NCI-H2196 treated with DMSO at 0.1 percent for 48 hours (cell line): ENCODE measurements at regions not wholly inside any gene's neighbourhood (a gene's known extent, or its start where the extent isn't known, plus 50 kb on each side); places are given as distances from the start of the nearest gene placed in this dataset.

Source experiments
- DNase-seq: peaks from one replicate; lab custom pipeline; 2025; ENCODE audit not compliant: unreplicated experiment; lab: John Stamatoyannopoulos, UW

DNA sequence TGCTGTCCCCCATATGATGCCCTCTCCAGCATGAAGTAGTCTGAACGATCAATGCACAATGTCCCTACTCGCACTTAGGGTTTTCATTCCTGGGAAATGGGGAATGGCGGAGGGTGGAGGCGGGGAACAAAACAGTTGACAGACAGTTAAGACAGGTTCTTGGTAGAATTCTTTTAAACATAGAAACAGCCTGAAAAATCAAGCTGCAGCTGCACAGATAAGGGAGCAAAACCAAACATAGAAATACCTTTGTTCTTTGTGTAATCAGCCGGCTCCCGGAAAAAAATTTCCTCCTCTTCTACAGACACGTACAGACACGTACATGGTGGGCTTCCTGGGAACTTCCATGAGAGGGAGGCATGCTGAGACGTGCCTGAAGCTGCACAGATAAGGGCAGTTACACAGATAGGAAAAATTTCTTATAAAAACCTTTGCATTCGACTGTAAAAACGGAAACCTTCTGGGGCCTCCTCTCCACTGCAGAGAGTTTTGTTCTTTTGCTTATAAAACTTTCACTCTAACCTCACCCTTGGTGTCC, 662.4 kb upstream of the PTPRD start:
- DNase-seq: no peak

DNA sequence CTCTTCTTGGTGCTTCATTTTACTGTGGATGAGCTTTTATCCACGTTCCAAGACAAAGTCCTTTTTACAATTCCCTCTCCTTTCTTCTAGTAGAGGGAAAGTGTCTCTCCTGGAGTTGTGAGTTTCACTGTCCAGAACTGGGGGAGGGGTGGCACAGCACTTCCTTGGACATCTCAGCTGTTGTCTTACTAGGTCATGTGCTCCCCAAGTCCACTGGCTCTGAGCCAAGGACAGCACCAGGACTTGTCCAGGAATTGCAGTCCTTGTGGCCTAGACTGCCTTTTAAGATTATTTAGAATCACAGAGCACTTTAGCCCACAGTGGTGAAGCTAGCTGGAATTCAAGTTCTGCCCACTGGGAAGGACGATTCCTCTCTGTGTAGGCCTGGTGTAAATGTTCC, 700.2 kb upstream of the PTPRD start:
- DNase-seq: no peak

DNA sequence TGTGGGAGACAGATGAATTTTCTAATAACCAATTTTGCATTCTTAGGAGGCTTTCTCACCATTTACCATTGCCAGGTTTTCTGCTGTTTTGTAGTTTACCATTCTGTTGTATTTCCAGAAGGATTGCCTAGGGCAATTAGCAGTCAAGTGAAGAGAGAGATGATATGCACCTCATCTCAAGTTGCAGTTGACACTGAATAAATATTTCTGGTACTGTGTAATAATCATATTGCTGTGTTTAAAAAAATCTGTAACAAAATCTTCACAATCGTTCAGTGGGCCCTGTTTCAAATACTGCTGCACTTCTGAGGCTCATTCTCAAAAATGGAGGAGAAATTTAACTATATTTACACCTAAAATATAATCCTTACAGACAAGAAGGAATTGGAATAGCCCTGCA, 706.1 kb upstream of the PTPRD start:
- peak; percentile 30 for DNase-seq

DNA sequence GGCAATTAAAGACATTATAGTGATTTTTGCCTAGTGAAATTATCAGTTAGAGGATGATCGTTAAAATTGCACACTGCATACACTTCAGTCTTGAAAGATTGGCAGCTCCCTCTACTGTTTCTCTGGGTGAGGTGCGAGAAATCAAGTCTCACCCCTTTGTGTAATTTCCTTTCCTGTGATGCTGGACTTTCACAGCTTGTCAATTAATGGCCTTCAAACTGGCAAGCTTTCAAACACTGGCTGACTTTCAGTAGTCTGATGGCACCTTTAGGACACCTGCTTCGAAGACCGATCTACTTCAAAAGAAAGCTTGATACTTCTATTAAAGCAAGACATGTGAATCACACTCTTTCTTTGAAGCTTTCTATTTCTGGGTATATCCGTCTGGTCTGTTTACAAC, 706.7 kb upstream of the PTPRD start:
- DNase-seq: peak; percentile 74

DNA sequence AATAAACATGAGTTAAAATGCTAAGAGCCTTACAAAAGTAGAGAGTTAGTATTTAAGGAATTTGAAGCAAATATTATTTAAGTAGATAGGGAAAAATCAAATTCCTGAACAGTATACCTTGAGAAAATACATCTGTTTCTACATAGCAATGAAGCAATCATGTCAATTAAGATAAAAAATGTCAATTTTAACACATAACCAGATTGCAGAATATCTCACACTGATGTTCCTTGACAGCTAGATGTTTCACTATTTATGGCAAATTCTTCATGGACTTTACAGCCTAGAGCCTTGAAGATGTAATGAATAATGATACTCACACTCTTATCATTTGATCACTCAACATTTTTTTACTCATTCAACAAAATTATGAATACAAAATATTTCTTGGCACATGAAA, 708.2 kb upstream of the PTPRD start:
- DNase-seq: no peak

DNA sequence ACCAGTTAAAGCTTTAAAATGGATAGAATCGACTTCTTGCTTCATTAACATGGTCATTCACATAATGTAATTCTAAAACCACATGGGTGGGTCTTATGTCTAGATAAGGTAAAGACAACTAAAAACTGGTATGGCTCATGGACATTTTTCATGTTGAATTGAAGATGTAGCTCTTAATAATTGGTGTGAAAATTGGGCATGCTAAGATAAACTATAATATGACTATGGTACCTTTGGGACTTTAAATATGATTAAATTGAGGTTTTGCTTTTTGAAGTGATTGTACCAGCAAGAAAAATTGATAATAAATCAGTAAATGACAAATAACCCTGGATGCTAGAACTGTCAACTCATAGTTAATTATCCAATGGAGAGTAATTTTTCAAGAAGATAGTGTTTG, 710.7 kb upstream of the PTPRD start:
- no peak for DNase-seq

DNA sequence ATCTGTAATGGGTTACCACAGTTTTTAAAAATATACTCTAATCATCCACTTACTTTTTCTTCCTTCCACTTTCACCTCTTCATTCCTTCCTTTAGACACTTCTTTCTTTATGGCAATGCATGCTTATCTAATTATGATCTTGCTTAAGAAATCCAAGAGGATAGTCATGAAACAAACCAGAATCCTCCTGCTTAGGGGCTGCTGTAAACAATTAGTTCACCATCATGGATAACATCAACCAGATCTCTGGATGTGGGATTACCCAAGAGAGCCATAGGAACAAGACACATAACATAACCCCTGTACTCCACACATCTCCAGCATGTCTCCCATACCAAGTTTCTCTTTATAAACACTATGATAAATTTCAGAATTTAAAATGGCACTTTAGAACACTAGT, 713.4 kb upstream of the PTPRD start:
- DNase-seq: no peak

DNA sequence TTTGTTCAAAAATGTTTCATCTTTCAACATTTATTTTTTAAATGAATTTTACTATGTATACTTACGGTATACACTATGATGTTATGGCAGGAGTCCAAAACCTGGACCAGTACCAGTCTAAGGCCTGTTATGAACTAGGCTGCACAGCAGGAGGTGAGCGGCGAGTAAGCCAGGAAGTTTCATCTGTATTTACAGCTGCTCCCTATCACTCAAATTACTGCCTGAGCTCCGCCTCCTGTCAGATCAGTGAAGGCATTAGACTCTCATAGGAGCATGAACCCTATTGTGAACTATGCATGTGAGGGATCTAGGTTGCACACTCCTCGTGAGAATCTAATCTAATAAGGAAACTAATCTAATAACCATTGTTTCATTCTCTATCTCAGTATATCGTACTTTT, 715.5 kb upstream of the PTPRD start:
- no peak for DNase-seq

DNA sequence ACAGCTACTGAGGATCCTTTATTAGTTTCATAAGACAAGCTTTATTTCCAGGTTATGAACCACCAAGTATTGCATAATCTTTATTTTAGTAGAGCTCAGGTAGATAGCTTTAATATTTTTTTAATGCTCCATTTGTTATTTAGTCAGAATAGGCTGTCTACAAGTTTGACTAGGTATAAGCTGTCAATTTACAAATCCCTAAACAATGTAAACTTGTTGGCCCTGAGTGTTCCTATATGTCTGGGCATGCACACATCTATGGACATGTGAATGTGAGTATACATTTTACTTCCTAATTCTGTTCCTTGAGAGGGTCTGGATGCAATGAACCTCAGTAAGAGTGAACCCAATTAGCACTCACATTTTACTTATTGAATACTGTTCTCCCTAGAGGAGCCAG, 722.2 kb upstream of the PTPRD start:
- DNase-seq: no peak

DNA sequence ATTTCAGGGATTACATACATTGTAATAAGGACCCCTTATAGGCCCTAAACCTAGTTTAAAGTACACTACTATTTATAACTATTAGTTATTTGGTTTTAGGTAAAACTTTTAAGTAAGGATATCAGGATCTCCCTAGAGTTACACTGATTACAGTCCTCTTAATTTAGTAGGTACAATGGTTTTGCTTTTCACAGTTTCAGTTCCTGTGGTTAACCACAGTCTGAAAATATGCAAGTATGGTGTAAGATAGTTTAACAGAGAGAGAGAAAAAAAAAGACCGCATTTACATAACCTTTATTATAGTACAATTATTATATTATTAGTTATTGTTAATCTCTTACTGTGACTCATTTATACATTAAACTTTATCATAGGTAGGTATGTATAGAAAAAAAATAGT, 725.3 kb upstream of the PTPRD start:
- no peak for DNase-seq

DNA sequence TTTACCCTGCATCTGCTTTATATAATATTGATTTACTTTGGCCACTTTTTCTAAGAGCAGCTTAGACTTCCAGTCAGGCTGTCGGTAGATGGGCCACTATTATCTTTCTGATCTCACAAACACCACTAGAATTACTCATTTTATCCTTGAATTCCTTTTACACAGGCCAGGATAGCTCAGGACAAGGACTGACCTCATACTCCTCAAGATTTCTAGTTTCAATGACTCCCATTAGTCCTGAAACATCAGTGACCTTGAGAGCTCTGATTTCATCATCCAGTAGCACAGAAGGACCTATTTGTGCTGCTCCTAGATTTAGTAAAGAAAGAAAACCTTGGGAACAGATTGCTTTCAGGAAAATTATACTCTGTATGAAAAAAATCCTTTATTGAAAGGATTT, 727.9 kb upstream of the PTPRD start:
- DNase-seq: no peak

DNA sequence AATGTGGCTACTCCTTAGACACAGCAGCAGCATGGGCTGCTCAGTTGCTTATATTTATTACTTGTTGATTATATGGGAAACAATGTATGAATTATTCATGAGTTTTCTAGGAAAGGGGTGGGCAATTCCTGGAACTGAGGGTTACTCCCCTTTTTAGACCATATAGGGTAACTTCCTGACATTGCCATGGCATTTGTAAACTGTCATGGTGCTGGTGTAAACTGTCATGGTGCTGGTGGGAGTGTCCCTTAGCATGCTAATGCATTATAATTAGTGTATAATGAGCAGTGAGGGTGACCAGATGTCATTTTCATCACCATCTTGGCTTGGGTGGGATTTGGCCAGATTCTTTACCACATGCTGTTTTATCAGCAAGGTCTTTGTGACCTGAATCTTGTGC, 734.6 kb upstream of the PTPRD start:
- DNase-seq: no peak

DNA sequence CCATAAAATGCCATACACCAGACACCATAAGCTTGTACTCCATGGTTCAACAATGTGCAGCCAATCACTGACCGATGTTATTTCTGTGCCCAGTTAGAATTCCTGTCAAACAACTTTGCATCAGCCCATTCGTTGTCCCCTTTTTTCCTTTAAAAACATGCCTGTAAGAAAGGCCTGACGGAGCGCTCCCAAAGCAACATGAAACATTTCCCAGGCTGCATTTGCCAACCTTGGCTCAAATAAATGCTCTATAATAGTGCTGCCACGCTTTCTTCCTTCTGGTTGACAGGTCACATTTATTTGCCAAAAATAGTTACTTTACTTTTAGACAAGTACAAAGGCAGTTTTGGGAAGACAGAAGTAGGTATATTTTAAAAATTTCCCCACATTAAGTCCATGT, 735.6 kb upstream of the PTPRD start:
- DNase-seq: no peak

DNA sequence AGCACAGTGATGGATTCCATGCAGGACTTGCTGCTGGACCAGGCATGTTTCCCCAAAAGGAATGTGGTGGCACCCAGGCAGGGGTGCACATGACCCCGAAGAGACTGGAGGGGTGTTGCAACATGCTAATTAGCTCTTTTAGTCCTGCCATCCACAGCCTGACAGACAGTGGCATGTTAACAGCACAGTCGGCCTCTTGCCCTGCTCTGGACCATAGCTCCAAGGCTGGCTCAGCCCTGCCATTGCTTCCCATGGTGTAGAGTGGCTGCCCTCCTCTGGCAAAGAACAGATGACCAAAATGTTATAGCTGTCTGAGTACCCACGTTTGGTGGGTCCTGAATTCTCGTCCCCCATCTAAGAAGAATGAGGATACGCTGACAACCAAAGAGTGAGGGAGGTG, 736.4 kb upstream of the PTPRD start:
- DNase-seq: no peak

DNA sequence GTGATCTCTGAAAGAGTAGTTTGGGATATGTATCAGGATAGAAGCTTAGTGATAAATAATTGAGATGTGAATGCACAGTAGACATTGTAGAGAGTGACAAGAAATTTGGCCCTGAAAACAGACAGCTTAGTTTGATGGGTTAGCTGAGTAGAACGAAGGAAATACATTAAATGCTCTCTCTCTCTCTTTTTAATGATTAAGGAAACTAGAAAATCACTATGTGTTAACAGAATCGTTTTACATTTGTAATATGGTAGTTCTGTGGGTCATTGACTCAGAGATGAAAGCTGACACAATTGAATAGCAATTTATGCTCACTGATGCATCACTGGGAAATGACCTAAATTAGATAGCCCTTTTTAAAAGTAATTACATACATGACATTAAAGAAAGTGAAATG, 739.8 kb upstream of the PTPRD start:
- no peak for DNase-seq

DNA sequence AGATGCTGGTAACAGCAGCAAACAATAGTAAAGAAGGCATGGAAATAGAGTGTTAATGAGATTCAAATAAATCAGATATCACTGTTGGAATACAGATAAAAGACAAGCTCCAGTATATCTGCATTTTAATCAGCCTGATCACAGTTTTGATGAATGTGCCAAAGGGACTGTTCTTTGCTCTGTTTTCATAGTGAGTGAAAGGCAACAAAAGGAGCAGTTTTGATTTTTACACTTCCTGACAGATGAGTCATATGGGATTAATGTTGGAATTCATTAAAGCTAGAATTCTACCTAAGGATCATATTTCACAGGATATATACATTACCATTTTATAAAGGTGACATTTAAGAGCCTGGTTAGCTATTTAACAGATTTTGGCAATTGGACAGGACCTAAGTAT, 743.3 kb upstream of the PTPRD start:
- no peak for DNase-seq

DNA sequence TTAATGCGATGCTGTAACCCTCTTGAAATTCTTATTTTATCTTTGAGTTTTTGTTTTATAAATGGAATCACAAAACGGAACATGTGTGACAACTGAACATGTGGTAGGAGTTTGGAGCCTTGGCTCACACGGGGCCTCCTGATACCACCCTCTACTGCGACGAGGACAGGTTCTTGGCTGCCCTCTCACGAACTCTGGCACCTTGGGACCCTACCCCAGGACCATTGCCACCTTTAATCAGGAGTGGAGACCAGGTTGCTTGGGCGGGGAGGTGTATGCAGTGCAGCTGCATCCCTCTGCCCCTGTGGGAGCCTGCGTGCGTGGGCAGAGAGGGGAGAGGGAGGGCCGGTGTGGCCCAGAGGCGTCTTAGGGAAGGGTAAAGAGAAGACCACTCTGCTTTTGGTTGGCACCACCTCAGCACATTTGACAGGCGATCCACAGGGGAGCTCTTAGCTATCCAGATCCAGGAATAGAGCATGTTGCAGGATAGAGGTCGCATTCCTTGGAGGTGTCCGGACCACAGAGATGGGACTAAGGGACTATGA, 753.9 kb upstream of the PTPRD start:
- DNase-seq: no peak

DNA sequence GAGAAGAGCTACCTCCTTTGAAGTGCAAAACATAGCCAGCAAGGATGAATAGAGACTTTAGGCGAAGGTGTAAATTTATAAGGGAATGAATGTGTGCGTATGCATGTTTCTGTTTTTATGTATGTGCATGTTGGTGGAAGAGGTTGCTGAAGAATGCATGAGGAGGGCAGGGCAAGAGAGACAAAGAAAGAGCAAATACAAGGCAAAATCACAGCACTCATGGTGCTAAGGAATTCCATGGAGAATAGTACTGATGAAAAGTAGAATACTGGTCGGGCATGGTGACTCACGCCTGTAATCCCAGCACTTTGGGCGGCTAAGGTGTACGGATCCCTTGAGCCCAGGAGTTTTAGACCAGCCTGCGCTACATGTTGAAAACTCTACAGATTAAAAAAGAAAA, 762.1 kb upstream of the PTPRD start:
- no peak for DNase-seq

DNA sequence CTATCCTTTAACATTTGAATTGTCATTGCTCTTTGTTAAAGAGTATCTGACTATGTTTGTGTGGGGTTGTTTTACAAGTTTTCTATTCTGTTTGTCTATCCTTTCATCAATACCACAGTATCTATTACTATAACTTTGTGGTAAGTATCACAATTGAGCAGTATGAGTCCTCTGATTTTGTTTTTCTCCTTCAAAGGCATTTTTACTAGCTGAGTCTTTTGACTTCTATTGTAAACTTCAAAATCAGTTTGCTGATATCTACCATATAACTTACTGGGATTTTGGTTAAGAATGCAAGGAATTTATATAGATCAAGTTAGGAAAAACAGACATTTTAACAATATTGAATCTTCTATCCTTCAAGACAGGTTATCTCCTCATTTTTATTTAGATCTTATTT, 789.8 kb upstream of the PTPRD start:
- DNase-seq: no peak

DNA sequence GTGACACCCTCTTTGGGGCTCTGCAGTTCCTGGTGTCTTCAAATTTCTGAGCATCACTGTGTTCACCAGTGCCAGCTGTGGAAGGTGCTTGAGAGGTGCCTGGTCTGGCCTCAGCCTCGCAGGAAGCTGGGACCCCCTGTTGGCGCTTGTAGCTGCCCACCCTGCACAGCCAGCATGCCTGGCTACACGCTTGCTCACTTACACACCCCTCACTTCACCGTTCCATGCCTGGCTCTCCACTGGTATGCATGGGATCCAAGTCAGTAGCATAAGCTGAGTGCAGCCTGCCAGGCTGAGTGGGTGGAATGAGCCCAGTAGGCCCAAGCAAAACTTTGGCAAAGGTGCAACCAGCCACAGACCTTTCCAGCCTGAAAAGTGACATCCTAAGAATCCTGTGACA, 801.4 kb upstream of the PTPRD start:
- DNase-seq: no peak

DNA sequence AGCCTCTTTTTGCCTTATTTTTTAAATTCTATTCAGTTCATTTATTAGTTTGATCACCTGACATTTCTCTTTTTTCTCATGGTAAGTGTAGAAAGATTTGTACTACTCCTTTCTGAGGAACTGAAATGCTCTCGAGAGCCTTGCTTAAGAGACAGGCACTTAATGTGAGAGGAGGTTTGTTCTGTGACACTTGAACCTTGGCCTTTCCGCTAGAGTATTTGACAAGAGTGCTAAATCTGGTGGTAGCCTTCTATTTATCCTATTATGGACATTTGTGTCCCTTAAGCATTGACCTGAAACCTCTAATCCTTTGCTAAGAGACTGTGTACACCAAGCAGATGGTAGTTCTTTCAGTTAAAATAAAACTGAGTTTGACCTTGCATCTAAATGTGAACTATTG, 805.0 kb upstream of the PTPRD start:
- DNase-seq: no peak

DNA sequence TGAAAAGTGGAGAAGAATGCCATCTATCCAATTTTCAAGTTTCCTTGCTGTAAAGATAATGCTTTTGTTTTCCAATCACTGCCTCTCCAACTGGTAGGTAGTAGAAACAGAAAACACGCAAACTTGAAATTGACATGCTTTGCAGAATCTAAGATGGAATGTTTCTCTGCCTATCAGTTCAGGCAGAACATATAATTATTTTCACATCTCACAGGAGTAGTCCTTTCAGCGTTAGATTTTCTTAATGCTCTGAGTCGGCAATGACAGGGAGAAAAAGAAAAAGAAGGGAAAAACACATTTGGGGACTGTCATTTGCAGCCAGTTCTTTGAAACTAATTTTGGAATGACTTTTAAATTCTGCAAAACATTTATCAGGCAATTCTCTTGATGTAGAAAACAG, 818.7 kb upstream of the PTPRD start:
- no peak for DNase-seq

DNA sequence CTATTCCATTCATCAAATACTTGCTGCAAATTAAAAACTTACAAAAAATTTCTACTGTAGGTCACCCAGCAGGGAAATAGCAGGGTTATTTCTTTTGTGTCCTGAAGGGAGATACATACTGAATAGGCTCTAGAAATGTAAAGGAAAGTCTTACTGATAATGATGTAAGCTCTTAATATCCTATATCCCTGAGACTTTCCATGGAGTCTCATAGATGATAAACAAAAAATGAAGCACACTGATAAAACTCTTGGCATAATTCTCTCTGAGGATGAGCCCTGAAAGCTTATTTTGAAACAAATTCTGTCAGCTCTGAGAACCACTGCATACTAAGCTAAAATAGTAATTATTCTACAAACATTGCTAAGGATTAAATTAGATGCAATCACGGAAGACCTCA, 819.6 kb upstream of the PTPRD start:
- DNase-seq: no peak

DNA sequence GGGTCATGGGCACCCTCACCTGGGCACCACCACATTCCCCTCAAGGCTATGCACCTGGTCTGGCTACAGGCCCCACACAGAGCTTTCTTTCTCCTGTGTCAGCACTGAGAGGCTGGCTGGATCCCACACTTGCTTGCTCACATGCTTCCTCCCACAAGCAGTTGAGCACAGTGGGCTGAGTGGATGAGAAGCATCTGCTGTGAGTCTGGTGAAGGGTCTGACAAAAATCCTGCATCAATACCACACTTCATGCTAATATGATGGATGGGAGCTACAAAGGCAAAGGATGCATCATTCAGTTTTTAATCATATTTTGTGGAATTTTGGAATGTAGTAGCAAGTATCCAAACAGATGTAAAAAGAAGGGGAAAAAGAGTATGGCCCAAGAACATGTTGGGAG, 830.8 kb upstream of the PTPRD start:
- no peak for DNase-seq
